Neuronal stem cell (in vitro differentiated cells): ENCODE measurements at regions not wholly inside any gene's neighbourhood (a gene's known extent, or its start where the extent isn't known, plus 50 kb on each side); places are given as distances from the start of the nearest gene placed in this dataset.

Source experiments
- DNase-seq: peaks from one replicate; pipeline ENCODE4 v3.0.0-alpha.2; 2013; ENCODE audit warnings: low spot score
- H2AFZ ChIP-seq: one replicate; pipeline ENCODE4 v1.6.1; 2013; ENCODE audit warnings: mild to moderate bottlenecking, low read length, inconsistent platforms
- H2AK5ac ChIP-seq: 2 replicates; pipeline ENCODE4 v1.6.1; 2013; ENCODE audit warnings: low read depth, mild to moderate bottlenecking, inconsistent platforms, low read length, moderate library complexity, mixed read lengths
- H2BK120ac ChIP-seq: 2 replicates; pipeline ENCODE4 v1.6.1; 2013; ENCODE audit warnings: low read depth, mild to moderate bottlenecking, inconsistent platforms, low read length, moderate library complexity, mixed read lengths
- H2BK12ac ChIP-seq: one replicate; pipeline ENCODE4 v1.6.1; 2013; ENCODE audit warnings: low read length, inconsistent platforms
- H2BK15ac ChIP-seq: 2 replicates; pipeline ENCODE4 v1.6.1; 2013; ENCODE audit warnings: mild to moderate bottlenecking, low read length, inconsistent platforms, mixed read lengths
- H2BK5ac ChIP-seq: one replicate; pipeline ENCODE4 v1.6.1; 2013; ENCODE audit warnings: inconsistent platforms, mild to moderate bottlenecking, low read length, moderate library complexity
- H3K14ac ChIP-seq: one replicate; pipeline ENCODE4 v1.6.1; 2013; ENCODE audit warnings: low read length, inconsistent platforms
- H3K18ac ChIP-seq: 2 replicates; pipeline ENCODE4 v1.6.1; 2013; ENCODE audit warnings: low read length, inconsistent platforms
- H3K23ac ChIP-seq: 2 replicates; pipeline ENCODE4 v1.6.1; 2013; ENCODE audit warnings: low read depth, mild to moderate bottlenecking, mixed read lengths, low read length, inconsistent platforms; ENCODE audit not compliant: poor library complexity
- H3K27ac ChIP-seq: replicated peaks from 3 replicates; pipeline ENCODE4 v1.5.1; 2013; ENCODE audit warnings: low read length, inconsistent platforms
- H3K27me3 ChIP-seq, 3 experiments: 2 replicates each; pipeline ENCODE4 v1.6.1; 2013; ENCODE audit warnings: low read length in 3 of 3, mild to moderate bottlenecking in 2 of 3, inconsistent platforms in 1 of 3, low read depth in 1 of 3, mixed read lengths in 1 of 3, moderate library complexity in 1 of 3; ENCODE audit not compliant: control insufficient read depth in 3 of 3, insufficient read depth in 3 of 3
- H3K36me3 ChIP-seq, 2 donors: replicated peaks in 1 of 2; 2 replicates each; pipeline ENCODE4 v1.6.1; 2013; ENCODE audit warnings: low read length in 2 of 2; ENCODE audit not compliant: control insufficient read depth in 2 of 2, insufficient read depth in 2 of 2
- H3K4ac ChIP-seq: 2 replicates; pipeline ENCODE4 v1.6.1; 2013; ENCODE audit warnings: inconsistent platforms, mild to moderate bottlenecking, low read length, moderate library complexity
- H3K4me1 ChIP-seq, 2 donors: 1 replicate in 1 of 2; 2 replicates in 1 of 2; pipeline ENCODE4 v1.6.1; 2013; ENCODE audit warnings: low read length in 2 of 2, low read depth in 1 of 2; ENCODE audit not compliant: control insufficient read depth in 2 of 2, insufficient read depth in 1 of 2
- H3K4me2 ChIP-seq: one replicate; pipeline ENCODE4 v1.6.1; 2013; ENCODE audit warnings: mild to moderate bottlenecking, low read length, inconsistent platforms; ENCODE audit not compliant: insufficient read depth, poor library complexity, severe bottlenecking
- H3K4me3 ChIP-seq, 2 donors: 2 replicates each; pipeline ENCODE4 v1.5.1; 2013; ENCODE audit warnings: low read length in 2 of 2, mild to moderate bottlenecking in 2 of 2, inconsistent platforms in 1 of 2, moderate library complexity in 1 of 2
- H3K79me1 ChIP-seq: one replicate; pipeline ENCODE4 v1.6.1; 2013; ENCODE audit warnings: low read depth, mild to moderate bottlenecking, inconsistent platforms, low read length, moderate library complexity
- H3K9ac ChIP-seq: one replicate; pipeline ENCODE4 v1.6.1; 2013; ENCODE audit warnings: mild to moderate bottlenecking, low read depth, low read length, inconsistent platforms; ENCODE audit not compliant: poor library complexity
- H3K9me3 ChIP-seq, 2 donors: replicated peaks in 1 of 2; 2 replicates each; pipeline versions ENCODE3 to v1.6.1; 2013; ENCODE audit warnings: low read length in 2 of 2, mild to moderate bottlenecking in 2 of 2, inconsistent platforms in 1 of 2, low read depth in 1 of 2, mixed read lengths in 1 of 2, moderate library complexity in 1 of 2; ENCODE audit not compliant: control insufficient read depth in 2 of 2, insufficient read depth in 1 of 2
- H4K8ac ChIP-seq: one replicate; pipeline ENCODE4 v1.6.1; 2013; ENCODE audit warnings: low read depth, mild to moderate bottlenecking, inconsistent platforms, low read length, moderate library complexity
- H4K91ac ChIP-seq: one replicate; pipeline ENCODE4 v1.6.1; 2013; ENCODE audit warnings: low read length, low read depth, mild to moderate bottlenecking, inconsistent platforms; ENCODE audit not compliant: poor library complexity
- WGBS, 2 donors: extraction: QIAGEN DNeasy Blood & Tissue Kit; methylation state at CpG; one replicate each; pipeline ENCODE4 v1.1.7; 2013; ENCODE audit warnings: missing lambda C conversion rate in 2 of 2, mixed read lengths in 1 of 2; ENCODE audit not compliant: insufficient read length in 2 of 2, insufficient replicate concordance in 1 of 2; ENCODE audit errors: extremely low coverage in 2 of 2; 5-methylcytosine and 5-hydroxymethylcytosine counted together

GRCh38 chr12:38445040-38445439 is 128.5 kb downstream of the ALG10B start:
- H2BK120ac ChIP-seq, result no peak overlapping the region
- H3K4me1 ChIP-seq, result no peaks in the 10 kb centered on the region
- H3K79me1 ChIP-seq, result no peaks in the 10 kb centered on the region
- no peak overlapping the region for H2AK5ac ChIP-seq
- no peaks in the 10 kb centered on the region for H3K27me3 ChIP-seq
- no peak overlapping the region for H4K91ac ChIP-seq
- H3K23ac ChIP-seq, result no peak overlapping the region
- no peak overlapping the region for H3K4me3 ChIP-seq
- H3K4me2 ChIP-seq, result no peak overlapping the region
- no peak overlapping the region for H3K18ac ChIP-seq
- H3K4ac ChIP-seq, result no peak overlapping the region
- no peak overlapping the region for H3K9ac ChIP-seq
- no peak overlapping the region for H3K27ac ChIP-seq
- no peak for DNase-seq
- no peaks in the 10 kb centered on the region for H3K9me3 ChIP-seq
- no peak overlapping the region for H3K14ac ChIP-seq
- WGBS, 2 donors, result no CpG with 5 or more reads among the region's 2 CpGs
- H4K8ac ChIP-seq, result no peak overlapping the region
- no peaks in the 10 kb centered on the region for H3K36me3 ChIP-seq
- no peak overlapping the region for H2AFZ ChIP-seq
- no peak overlapping the region for H2BK15ac ChIP-seq
- no peak overlapping the region for H2BK5ac ChIP-seq
- H2BK12ac ChIP-seq, result no peak overlapping the region

GRCh38 chr12:38448991-38449390 is 132.4 kb downstream of the ALG10B start:
- Histone ChIP-seq H3K79me1 (no peaks in the 10 kb centered on the region), H4K91ac (no peak overlapping the region), H3K9ac (no peak overlapping the region), H3K23ac (no peak overlapping the region), H3K4ac (no peak overlapping the region), H2AFZ (no peak overlapping the region), H3K36me3 (no peaks in the 10 kb centered on the region), H3K4me3 (no peak overlapping the region), H2BK120ac (no peak overlapping the region), H2AK5ac (no peak overlapping the region), H3K9me3 (no peaks in the 10 kb centered on the region), H3K27ac (no peak overlapping the region), H2BK15ac (no peak overlapping the region), H3K27me3 (no peaks in the 10 kb centered on the region), H2BK5ac (no peak overlapping the region), H2BK12ac (no peak overlapping the region), H3K14ac (no peak overlapping the region), H3K18ac (no peak overlapping the region), H3K4me2 (no peak overlapping the region), H4K8ac (no peak overlapping the region), H3K4me1 (no peaks in the 10 kb centered on the region)
- no peak for DNase-seq
- no CpG with 5 or more reads among the region's 2 CpGs for WGBS, 2 donors

DNA sequence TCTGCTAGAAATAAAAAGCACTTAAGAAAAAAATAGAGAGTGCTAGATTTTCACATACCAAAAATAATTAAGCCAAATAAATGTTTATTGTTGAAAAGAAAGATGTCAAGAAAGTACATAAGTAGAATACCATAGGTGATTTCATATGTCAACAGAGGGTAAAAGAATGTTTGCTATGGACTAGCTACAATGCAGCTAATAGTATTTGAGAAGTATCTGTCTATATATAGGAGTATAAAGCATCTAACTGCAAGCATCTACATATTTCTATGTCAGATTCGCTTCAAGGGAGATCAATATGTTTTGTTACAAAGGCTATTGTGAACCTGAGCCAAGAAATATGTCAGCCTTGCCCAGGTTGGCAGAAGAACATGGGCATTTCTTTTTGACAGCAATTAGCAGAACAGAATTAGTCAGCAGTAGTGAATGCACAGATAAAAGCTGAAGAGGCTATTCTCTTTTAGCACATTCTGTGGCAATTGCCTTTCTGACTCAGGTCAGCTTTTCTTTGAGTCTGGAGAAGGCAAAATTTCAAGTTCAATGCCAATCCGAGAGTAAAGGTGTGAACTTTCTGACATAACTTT is 140.1 kb downstream of the ALG10B start:
- H2BK5ac ChIP-seq, result no peak overlapping the region
- no peak overlapping the region for H3K14ac ChIP-seq
- H3K4me3 ChIP-seq, result no peak overlapping the region
- DNase-seq, result no peak
- H3K4me1 ChIP-seq, result peaks cover 0 to 6% of the 10 kb centered on the region in 2 donors
- no peak overlapping the region for H3K9ac ChIP-seq
- no peak overlapping the region for H3K18ac ChIP-seq
- no CpG with 5 or more reads among the region's 2 CpGs for WGBS, 2 donors
- no peak overlapping the region for H2BK15ac ChIP-seq
- no peak overlapping the region for H2BK120ac ChIP-seq
- H3K27me3 ChIP-seq, result no peaks in the 10 kb centered on the region
- no peak overlapping the region for H3K4ac ChIP-seq
- H2AFZ ChIP-seq, result no peak overlapping the region
- no peak overlapping the region for H2AK5ac ChIP-seq
- no peaks in the 10 kb centered on the region for H3K36me3 ChIP-seq
- no peaks in the 10 kb centered on the region for H3K9me3 ChIP-seq
- H3K27ac ChIP-seq, result no peak overlapping the region
- no peak overlapping the region for H2BK12ac ChIP-seq
- no peak overlapping the region for H4K91ac ChIP-seq
- H3K79me1 ChIP-seq, result no peaks in the 10 kb centered on the region
- H3K4me2 ChIP-seq, result no peak overlapping the region
- H4K8ac ChIP-seq, result no peak overlapping the region
- H3K23ac ChIP-seq, result no peak overlapping the region

DNA sequence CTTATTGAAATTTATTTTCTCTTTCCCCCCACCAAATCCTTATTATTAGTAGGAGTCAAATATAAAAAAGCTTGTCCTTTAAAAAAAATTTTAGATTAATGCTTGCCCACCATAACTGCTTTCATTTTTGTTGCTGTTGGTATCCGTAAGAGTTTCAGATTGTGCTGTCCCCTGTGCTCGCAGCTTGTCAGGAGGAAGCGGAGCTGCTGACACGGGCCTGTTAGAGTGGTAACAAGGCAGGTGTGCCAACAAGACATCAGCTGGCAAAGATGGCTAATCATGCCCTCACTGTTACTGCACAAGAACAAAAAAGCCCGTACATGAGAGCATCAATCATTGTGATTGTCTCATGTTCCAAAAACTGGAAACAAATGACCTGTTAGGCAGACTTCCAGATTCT is 148.4 kb downstream of the ALG10B start:
- Histone ChIP-seq H3K4me1 (peaks cover 0 to 2% of the 10 kb centered on the region in 2 donors), H3K23ac (no peak overlapping the region), H3K4me2 (no peak overlapping the region), H3K9me3 (no peaks in the 10 kb centered on the region), H3K9ac (no peak overlapping the region), H3K18ac (no peak overlapping the region), H2BK120ac (no peak overlapping the region), H3K27me3 (no peaks in the 10 kb centered on the region), H4K8ac (no peak overlapping the region), H3K14ac (no peak overlapping the region), H2BK12ac (no peak overlapping the region), H4K91ac (no peak overlapping the region), H3K27ac (no peak overlapping the region), H2AK5ac (no peak overlapping the region), H2BK15ac (no peak overlapping the region), H3K4ac (no peak overlapping the region), H2AFZ (no peak overlapping the region), H3K79me1 (no peaks in the 10 kb centered on the region), H3K4me3 (no peak overlapping the region), H2BK5ac (no peak overlapping the region), H3K36me3 (no peaks in the 10 kb centered on the region)
- no CpG with 5 or more reads among the region's 5 CpGs for WGBS, 2 donors
- DNase-seq, result no peak
